ENCODE measurements at regions not wholly inside any gene's neighbourhood (a gene's known extent, or its start where the extent isn't known, plus 50 kb on each side); places are given as distances from the start of the nearest gene placed in this dataset.
"Not testable (repeated sequence)": the region's sequence is repeated elsewhere in the genome, so short reads cannot be mapped to it uniquely, and the experiment has no call there.

DNA sequence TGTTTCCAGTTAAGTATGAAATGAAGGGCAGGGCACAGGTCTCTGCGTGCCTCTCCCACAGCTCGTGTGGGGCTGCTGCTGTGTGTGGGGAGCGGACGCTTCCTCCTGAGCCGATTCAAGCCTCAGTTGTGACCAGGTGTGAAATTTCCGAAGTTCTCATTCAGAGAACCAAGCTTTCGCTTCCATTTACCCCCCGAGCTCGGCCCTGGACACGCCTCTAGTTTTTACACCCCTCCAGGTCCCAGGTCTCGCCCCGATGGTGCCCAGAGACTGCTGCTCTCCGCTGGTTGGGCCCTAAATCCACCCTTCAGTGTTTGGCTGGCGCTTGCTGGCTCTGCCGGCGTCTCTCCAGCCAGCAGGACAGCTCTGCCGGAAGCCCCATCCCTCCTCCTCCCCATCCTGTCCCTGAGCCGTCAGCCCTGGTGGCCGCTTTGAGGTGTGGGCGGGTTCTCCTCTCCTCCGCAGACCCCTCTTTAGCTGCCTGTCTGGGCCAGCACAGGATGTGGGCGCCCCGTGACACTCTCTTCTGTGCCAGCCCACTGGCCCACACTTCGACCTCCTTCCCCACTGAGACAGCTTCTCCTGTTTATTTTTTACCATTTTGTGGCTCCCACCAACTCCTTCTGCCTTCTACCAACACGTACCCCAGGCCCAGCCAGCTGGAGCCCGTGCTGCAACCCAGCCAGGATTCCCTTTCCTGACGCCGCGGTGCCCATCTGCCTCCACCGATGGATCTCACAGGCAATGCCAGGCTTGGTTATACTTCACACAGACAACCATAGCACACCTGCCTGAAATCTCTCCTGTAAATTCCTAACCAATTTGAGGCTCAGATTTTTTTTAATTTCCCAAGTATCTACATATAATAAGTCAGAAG, 142.8 kb downstream of the DLL1 start:
- DNase-seq (ENCODE audit: low spot score): no peak

DNA sequence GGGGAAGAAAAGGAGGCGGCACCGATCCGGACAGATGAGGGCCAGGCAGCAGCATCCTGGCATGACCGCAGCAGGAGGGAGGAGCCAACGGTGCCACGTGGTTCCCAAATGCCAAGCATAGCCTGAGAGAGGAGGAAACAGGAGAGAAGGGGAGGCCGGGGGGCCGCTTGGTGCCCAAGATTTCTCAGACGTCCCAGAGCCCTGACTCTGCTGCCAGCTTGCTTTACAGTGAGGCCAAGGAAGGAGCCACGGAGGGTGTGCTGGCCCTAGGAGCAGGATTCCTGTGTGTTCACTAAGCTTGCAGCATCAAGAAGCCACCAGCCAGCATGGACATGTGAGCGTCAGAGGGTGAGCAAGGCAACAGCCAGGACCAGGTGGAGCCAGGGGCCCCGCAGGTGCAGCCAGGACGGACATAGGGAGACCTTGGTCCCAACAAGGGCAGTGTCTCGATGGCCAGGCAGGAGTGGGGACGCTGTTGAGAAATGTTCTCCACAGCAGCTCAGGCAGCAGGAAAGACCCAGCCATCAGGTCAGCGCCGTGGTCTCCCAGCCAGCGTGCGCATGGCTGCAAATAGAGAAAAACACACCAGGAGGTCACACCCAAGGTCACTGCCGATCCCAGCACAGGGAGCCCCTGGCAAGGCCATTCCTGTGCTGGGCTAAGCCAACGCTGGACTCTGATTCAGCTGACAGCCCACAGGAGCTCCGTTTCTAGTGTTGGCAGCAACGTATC, 143.7 kb downstream of the DLL1 start:
- DNase-seq (ENCODE audit: low spot score): no peak

DNA sequence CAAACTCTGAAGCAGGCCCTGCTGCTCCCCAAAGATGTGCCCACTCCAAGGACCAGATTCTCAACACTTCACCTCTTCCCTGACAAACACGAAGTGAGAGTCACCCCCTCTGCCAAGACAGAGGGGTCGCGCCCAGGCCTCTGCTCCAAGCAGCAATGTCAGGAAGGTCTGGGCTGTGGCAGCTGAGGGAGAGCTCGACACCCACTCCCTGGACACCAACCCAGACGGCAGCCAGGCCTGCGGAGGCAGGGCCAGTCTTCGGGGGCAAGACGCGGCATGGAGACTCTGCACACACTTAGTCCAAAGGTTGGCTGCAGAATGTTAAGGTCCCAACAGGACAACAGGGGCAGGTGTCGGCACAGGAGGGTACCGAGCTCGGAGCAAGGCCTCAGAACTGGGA, 144.2 kb downstream of the DLL1 start:
- DNase-seq (ENCODE audit: low spot score): no peak

DNA sequence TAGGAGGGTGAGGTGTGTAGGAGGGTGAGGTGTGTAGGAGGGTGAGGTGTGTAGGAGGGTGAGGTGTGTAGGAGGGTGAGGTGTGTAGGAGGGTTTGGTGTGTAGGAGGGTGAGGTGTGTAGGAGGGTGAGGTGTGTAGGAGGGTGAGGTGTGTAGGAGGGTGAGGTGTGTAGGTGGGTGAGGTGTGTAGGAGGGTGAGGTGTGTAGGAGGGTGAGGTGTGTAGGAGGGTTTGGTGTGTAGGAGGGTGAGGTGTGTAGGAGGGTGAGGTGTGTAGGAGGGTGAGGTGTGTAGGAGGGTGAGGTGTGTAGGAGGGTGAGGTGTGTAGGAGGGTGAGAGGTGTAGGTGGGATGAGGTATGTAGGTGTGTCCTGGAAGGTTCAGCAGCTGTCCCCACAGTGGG, 144.7 kb downstream of the DLL1 start:
- not testable (repeated sequence) for DNase-seq (ENCODE audit: low spot score)

DNA sequence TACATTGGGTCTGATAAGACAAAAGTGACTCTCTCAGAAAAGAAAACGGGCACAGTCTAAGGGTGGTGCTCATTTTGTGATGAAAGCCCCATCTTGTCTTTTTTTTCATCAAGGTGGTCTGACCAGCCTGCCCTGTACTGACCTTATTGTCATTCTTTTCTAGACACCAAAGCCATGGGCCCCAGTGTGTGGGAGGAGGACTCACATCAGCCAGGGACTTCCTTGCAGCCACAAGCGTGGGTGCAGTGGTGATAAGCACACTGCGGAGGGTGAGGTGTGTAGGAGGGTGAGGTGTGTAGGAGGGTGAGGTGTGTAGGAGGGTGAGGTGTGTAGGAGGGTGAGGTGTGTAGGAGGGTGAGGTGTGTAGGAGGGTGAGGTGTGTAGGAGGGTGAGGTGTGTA, 145.2 kb downstream of the DLL1 start:
- not testable (repeated sequence) for DNase-seq (ENCODE audit: low spot score)

DNA sequence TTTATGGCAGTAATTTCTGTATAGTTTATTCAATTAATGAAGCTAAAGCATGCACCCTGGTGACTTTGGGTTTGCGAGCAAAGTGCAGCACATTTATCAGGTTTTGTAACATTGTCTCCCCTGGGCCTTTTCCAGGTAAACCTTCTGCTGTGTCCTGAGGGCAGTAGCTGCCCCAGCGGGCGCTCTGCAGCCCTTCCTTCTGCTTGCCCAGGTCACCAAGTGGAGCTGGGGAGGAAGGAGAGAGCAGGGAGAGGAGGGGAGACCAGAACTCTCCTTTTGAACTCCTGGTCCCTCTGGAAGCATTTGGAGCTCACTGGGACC, 145.6 kb downstream of the DLL1 start:
- no peak for DNase-seq (ENCODE audit: low spot score)

DNA sequence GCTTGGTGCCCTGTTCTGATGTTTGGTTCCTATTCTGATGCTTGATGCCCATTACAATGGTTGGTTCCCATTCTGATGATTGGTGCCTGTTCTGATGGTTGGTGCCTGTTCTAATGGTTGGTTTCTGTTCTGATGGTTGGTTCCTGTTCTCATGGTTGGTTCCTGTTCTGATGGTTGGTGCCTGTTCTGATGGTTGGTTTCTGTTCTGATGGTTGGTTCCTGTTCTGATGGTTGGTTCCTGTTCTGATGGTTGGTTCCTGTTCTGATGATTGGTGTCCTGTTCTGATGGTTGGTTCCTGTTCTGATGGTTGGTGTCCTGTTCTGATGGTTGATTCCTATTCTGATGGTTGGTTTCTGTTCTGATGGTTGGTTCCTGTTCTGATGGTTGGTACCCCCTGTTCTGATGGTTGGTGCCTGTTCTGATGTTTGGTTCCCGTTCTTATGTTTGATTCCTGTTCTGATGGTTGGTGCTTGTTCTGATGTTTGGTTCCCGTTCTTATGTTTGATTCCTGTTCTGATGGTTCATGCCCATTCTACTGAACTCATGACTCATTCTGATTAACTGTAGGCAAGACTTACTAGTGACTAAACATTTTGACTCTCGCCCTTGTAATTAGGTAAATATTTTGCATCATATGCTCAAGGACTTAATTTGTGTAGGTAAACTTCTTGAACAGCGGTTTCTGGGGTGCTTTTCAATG, 146.2 kb downstream of the DLL1 start:
- no peak for DNase-seq (ENCODE audit: low spot score)

- no peak for DNase-seq (ENCODE audit: low spot score)
Observed at GRCh38 chr6:170143401-170144150, 147.3 kb downstream of the DLL1 start.

GRCh38 chr6:170142559-170142958, 148.3 kb downstream of the DLL1 start:
- DNase-seq (ENCODE audit: low spot score): no peak

GRCh38 chr6:170141061-170141460, 149.8 kb downstream of the DLL1 start:
- DNase-seq (ENCODE audit: low spot score): not testable (repeated sequence)

DNA sequence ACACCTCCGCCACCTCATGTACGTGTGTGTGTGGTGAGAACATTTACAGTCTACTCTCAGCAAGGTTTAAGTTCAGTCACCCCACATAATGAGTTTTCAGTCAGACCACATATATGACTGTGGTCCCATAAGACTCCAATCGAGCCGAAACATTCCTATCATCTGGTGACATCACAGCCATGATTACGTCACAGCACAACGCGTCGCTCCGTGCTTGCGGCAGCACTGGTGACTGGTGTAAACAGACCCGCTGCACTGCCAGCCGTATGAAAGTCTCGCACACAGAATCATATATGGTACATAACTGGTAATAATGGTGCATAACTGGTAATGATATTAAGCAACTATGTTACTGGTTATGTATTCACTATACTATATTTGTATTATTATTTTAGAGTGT, 150.7 kb downstream of the DLL1 start:
- no peak for DNase-seq (ENCODE audit: low spot score)

DNA sequence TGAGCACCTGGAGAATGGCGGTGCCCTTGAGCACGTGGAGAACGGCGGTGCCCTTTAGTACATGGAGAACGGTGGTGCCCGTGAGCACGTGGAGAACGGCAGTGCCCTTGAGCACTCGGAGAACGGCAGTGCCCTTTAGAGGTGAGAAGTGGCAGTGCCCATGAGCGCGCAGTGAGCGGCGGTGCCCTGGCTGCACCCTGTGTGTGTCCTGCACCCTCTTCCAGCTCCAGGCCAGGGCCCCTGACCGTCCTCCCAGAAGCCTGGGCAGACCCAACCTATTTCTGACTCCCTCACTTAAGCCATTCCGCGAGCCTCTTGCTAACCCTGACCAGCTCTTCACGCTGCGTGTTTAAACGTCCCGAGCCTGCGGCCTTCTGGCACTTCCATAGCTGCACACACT, 151.3 kb downstream of the DLL1 start:
- no peak for DNase-seq (ENCODE audit: low spot score)

DNA sequence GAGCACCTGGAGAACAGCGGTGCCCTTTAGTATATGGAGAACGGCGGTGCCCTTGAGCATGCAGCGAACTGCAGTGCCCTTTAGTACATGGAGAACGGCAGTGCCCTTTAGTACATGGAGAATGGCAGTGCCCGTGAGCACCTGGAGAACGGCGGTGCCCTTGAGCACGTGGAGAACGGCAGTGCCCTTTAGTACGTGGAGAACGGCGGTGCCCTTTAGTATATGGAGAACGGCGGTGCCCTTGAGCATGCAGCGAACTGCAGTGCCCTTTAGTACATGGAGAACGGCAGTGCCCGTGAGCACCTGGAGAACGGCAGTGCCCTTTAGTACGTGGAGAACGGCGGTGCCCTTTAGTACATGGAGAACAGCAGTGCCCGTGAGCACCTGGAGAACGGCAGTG, 151.8 kb downstream of the DLL1 start:
- not testable (repeated sequence) for DNase-seq (ENCODE audit: low spot score)

DNA sequence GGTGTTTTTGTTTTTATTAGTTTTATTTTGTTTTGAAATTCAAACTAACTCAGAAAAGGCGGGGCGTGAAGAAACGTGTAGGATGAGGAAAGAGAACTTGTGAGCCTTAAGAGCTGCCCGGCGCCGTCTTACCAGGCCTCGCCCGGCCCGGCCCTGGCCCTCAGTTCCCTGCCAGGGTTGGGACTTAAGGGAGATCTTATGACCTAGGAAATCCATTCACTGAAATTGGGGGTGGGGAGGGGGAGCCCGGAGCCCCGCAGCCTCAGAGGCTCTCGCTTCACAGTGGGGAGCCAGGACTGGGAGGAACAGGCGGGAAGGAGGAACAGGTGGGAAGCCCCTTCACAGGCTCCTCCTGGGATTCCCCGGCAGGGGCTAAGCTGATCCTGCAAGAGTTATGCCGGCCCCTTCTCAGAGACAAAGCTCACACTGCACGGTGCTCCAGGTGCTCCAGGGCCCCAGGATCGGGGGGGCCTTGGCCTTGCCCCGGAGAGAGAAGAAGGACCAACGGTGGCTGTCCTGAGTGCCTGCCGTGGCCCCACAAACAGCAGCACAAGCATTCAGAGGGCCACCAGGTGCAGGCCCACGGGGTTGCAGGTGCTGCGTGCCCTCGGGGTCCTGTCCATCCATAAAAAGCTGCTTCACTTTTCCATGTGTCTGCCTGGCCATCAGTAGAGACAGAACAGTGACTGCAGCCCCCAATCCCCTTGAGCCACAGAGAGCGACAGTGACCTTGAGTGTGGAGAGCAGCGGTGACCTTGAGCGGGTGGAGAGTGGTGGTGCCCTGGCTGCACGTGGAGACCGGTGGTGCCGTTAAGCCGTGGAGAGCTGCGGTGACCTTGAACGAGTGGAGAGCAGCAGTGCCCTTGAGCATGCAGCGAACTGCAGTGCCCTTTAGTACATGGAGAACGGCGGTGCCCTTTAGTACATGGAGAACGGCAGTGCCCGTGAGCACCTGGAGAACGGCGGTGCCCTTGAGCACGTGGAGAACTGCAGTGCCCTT, 152.7 kb downstream of the DLL1 start:
- DNase-seq (ENCODE audit: low spot score): no peak

DNA sequence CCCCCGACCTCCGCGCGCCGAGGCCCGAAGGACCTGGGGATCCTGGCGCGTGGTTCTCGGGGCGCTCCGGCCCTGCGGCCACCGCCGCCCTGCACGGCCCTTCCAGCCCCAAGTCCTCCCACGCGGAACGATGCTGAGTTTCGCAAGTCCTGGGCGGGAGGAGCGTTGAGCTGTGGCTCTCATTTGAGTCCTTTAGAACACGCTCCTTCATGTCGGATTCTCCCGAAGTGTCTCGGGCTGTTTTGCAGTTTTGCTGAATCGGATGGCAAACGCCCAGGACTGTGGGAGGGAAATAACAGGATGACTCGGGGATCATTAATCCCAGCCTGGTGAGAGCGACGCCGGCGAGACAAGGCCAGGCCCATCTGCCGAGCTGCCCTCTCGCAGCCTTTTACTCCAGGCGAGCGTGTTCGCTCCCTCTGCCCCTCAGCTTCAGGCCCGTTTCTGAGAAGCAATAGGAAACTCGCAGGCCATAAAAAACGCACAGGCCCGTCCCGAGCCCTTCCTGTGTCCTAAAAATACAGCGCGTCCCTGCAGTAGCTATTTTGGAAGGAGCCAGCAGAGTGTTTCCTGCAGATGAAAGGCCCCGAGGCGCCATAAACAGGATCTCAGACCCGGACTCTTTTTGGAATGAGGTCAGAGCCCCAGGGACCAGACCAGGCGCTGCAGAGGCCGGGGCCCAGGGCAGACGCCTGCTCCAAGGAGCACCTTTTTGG, 153.5 kb downstream of the DLL1 start:
- DNase-seq (ENCODE audit: low spot score): no peak

DNA sequence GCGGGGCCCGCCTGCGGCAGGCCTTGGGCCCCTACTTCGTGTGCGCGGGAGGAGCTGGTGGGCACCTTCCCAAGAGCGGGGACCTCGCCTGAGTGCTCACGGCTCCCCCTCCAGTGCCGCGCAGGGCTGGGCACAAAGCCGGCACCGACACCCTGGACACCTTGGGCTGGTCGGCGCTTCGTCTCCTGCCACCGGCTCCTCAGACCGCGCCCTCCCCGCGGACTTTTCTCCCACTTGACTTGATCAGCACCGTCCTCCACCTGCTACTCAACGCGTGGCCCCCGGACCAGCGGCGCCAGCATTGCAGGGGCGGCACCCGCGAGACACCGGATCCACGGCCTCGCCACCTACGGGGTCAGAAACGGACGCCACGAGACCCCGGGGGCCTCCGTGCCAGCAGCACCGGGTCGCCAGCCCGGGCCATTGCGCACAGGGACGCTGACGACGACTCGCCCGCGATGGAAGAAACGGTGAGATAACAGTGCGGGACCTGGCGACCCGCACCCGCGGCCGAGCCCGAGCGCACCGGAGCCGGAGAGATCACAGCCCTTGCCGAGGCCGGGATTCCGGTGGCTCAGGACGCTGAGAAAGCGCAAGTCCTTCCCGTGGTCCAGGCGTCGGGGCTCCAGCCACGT, 154.2 kb downstream of the DLL1 start:
- no peak for DNase-seq (ENCODE audit: low spot score)

GRCh38 chr6:170135821-170136471, 154.9 kb downstream of the DLL1 start:
- DNase-seq (ENCODE audit: low spot score): no peak

DNA sequence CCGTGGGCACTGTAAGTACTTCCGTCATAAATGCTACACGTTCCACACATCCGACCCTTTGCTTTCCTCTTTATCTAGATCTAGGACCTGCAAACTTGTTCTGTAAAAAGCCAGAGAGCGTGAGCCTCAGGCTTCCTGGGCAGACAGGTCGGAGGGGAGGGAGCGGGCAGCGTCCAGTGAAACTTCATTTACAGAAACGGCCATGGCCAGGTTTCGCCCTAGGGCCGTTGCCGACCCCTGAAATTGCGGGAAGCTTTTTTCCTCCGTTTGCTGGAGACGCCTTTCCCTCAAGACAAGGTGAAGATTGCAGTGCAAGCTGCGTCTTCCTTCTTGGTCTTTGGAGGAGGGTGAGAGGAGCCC, 155.4 kb downstream of the DLL1 start:
- DNase-seq (ENCODE audit: low spot score): no peak
